Fibroblast of the aortic adventitia (primary cell): ENCODE measurements at regions not wholly inside any gene's neighbourhood (a gene's known extent, or its start where the extent isn't known, plus 50 kb on each side); places are given as distances from the start of the nearest gene placed in this dataset.

Source experiments
- DNase-seq: peaks from one replicate; pipeline ENCODE4 v3.0.0-alpha.2; 2010; ENCODE audit warnings: low read depth
- H3K4me3 ChIP-seq: 2 replicates; pipeline ENCODE4 v1.5.1; 2011; ENCODE audit warnings: low read depth, mild to moderate bottlenecking, control low read depth, low read length, moderate library complexity
- CTCF ChIP-seq: IDR thresholded peaks from 2 replicates; pipeline ENCODE4 v1.5.1; 2011; ENCODE audit warnings: mild to moderate bottlenecking, low read length, control low read depth, inconsistent platforms; ENCODE audit not compliant: insufficient read depth

- no peak overlapping the region for H3K4me3 ChIP-seq
- no peak for DNase-seq
- TF ChIP-seq CTCF: no peak
Observed at GRCh38 chrX:128848374-128848773, 674.9 kb downstream of the SMARCA1 start.

- no peak for TF ChIP-seq CTCF
- H3K4me3 ChIP-seq: no peak overlapping the region
Observed at GRCh38 chrX:128846385-128846784, 676.9 kb downstream of the SMARCA1 start.

GRCh38 chrX:128818690-128819089 is 704.6 kb downstream of the SMARCA1 start:
- TF ChIP-seq CTCF: no peak
- DNase-seq: no peak
- H3K4me3 ChIP-seq: no peak overlapping the region

More at GRCh38 chrX:128846385-128846784, 676.9 kb downstream of the SMARCA1 start:
- no peak for DNase-seq

GRCh38 chrX:128816919-128817318 is 706.4 kb downstream of the SMARCA1 start:
- H3K4me3 ChIP-seq: no peak overlapping the region
- DNase-seq: no peak
- no peak for TF ChIP-seq CTCF

GRCh38 chrX:128807367-128807766 is 715.9 kb downstream of the SMARCA1 start:
- no peak overlapping the region for H3K4me3 ChIP-seq
- DNase-seq: no peak
- TF ChIP-seq CTCF: no peak

- DNase-seq: no peak
- H3K4me3 ChIP-seq: no peak overlapping the region
- TF ChIP-seq CTCF: no peak
Observed at GRCh38 chrX:128805236-128805635, 718.1 kb downstream of the SMARCA1 start.

- H3K4me3 ChIP-seq: no peak overlapping the region
- TF ChIP-seq CTCF: no peak
- no peak for DNase-seq
Observed at GRCh38 chrX:128804828-128805227, 718.5 kb downstream of the SMARCA1 start.
